ENCODE measurements at regions not wholly inside any gene's neighbourhood (a gene's known extent, or its start where the extent isn't known, plus 50 kb on each side); places are given as distances from the start of the nearest gene placed in this dataset.

DNA sequence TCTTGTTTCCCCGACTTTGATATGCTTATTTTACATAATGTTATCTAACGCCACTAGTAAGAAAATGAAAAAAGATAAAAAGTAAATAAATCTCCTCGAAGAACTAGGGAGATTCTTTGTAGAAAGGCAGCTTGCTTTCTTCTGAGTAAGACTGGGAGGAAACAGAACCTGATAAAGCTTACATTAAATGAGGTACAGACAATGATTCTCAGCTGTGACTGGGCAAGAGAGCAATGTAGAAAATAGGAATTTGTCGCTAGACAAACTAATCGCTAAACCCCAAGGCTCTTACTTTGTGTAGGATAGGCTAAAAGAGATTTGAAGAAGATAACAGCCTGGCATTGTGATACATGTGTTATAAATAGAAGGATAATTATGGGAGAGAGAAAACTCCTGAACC lies 919.0 kb upstream of the ALCAM start:
- TF ChIP-seq CTCF (IDR thresholded peaks at IDR 0.05) (no peak), POLR2A (IDR thresholded peaks at IDR 0.05) (no peak)

Data from body of pancreas (tissue), 4 donors.